H1 (cell line): ENCODE measurements at regions not wholly inside any gene's neighbourhood (a gene's known extent, or its start where the extent isn't known, plus 50 kb on each side); places are given as distances from the start of the nearest gene placed in this dataset.

Experiments
- CTCF ChIA-PET: fragments of 300-600 bp; sonication (Branson Sonifier 250); formaldehyde crosslinking; loops from one replicate; lab custom pipeline; 2021; ENCODE audit not compliant: partially characterized antibody; lab: Charles Lee
- POLR2A ChIA-PET: fragments of 300-600 bp; sonication (Branson Sonifier 250); formaldehyde crosslinking; loops from one replicate; lab custom pipeline; 2021; ENCODE audit warnings: inconsistent platforms; ENCODE audit not compliant: partially characterized antibody; lab: Charles Lee
- DNase-seq, 2 experiments: peaks; one replicate each; pipeline versions ENCODE4 v3.0.0 to v3.0.0-alpha.2; 2010 to 2022; ENCODE audit warnings: low spot score in 2 of 2, low read depth in 1 of 2, mixed read lengths in 1 of 2
- FAIRE-seq: peaks from 2 replicates; lab custom pipeline; 2011; peaks lifted over from hg19 to GRCh38; lab: Jason Lieb, UNC
- H2AFZ ChIP-seq: 2 replicates; pipeline ENCODE4 v1.8.1; 2012; ENCODE audit warnings: low read length, inconsistent platforms
- H2AK5ac ChIP-seq: 2 replicates; pipeline ENCODE4 v1.6.1; 2013; ENCODE audit warnings: low read depth, low read length
- H2BK120ac ChIP-seq: replicated peaks from 2 replicates; pipeline ENCODE3; 2013; ENCODE audit warnings: low read depth, low read length, inconsistent platforms
- H2BK12ac ChIP-seq: 2 replicates; pipeline ENCODE4 v1.6.1; 2013; ENCODE audit warnings: low read depth, low read length
- H2BK15ac ChIP-seq: 2 replicates; pipeline ENCODE4 v1.6.1; 2013; ENCODE audit warnings: low read length
- H2BK20ac ChIP-seq: 2 replicates; pipeline ENCODE4 v1.6.1; 2013; ENCODE audit warnings: low read length
- H2BK5ac ChIP-seq: 2 replicates; pipeline ENCODE4 v1.6.1; 2013; ENCODE audit warnings: low read depth, low read length
- H3K14ac ChIP-seq: 2 replicates; pipeline ENCODE4 v1.6.1; 2013; ENCODE audit warnings: inconsistent platforms; ENCODE audit not compliant: insufficient read length
- H3K18ac ChIP-seq: 2 replicates; pipeline ENCODE4 v1.6.1; 2013; ENCODE audit warnings: low read length; ENCODE audit errors: extremely low read depth
- H3K23ac ChIP-seq: 2 replicates; pipeline ENCODE4 v1.6.1; 2013; ENCODE audit warnings: inconsistent platforms; ENCODE audit not compliant: insufficient read length
- H3K23me2 ChIP-seq: 2 replicates; pipeline ENCODE4 v1.6.1; 2013; ENCODE audit warnings: low read depth, low read length
- H3K27ac ChIP-seq: 2 replicates; pipeline ENCODE4 v1.6.1; 2011; ENCODE audit warnings: low read depth, low read length, inconsistent platforms
- H3K27me3 ChIP-seq, 4 experiments: replicated peaks in 1 of 4; 1 replicate in 1 of 4; 2 replicates in 3 of 4; pipeline versions ENCODE4 v1.6.1 to v1.8.1; 2011 to 2013; ENCODE audit warnings: low read length in 3 of 4, mild to moderate bottlenecking in 3 of 4, inconsistent platforms in 2 of 4, mixed read lengths in 2 of 4, moderate library complexity in 1 of 4; ENCODE audit not compliant: control insufficient read depth in 3 of 4, insufficient read depth in 3 of 4; ENCODE audit errors: extremely low read depth in 1 of 4
- H3K36me3 ChIP-seq, 4 experiments: 2 replicates each; pipeline versions ENCODE4 v1.6.1 to v1.8.1; 2011 to 2013; ENCODE audit warnings: mild to moderate bottlenecking in 4 of 4, low read length in 3 of 4, moderate library complexity in 2 of 4, control low read depth in 1 of 4, inconsistent platforms in 1 of 4; ENCODE audit not compliant: insufficient read depth in 4 of 4, control insufficient read depth in 2 of 4
- H3K4ac ChIP-seq: replicated peaks from 2 replicates; pipeline ENCODE3; 2013; ENCODE audit warnings: low read length, low read depth, mixed read lengths, inconsistent platforms; ENCODE audit not compliant: insufficient read length
- H3K4me1 ChIP-seq, 4 experiments: replicated peaks in 1 of 4; 1 replicate in 1 of 4; 2 replicates in 3 of 4; pipeline versions ENCODE4 v1.6.1 to v1.8.1; 2011 to 2013; ENCODE audit warnings: low read length in 3 of 4, inconsistent platforms in 2 of 4, mixed read lengths in 1 of 4; ENCODE audit not compliant: insufficient read depth in 4 of 4, control insufficient read depth in 3 of 4
- H3K4me2 ChIP-seq, 2 experiments: 2 replicates each; pipeline versions ENCODE4 v1.6.1 to v1.8.1; 2011 to 2013; ENCODE audit warnings: low read depth in 2 of 2, low read length in 2 of 2, control low read depth in 1 of 2, inconsistent platforms in 1 of 2, mild to moderate bottlenecking in 1 of 2; ENCODE audit not compliant: insufficient read depth in 1 of 2
- H3K4me3 ChIP-seq, 4 experiments: fragments of 200-600, 300-600 bp in 1 of 4; sonication (generic), shearing (Covaris generic), sonication (Bioruptor Twin) in 1 of 4; 2 replicates each; pipeline versions ENCODE4 v1.5.1 to v1.8.1; 2011 to 2016; ENCODE audit warnings: low read length in 4 of 4, low read depth in 3 of 4, control low read depth in 2 of 4, inconsistent platforms in 2 of 4, mild to moderate bottlenecking in 2 of 4, mixed read lengths in 1 of 4, moderate library complexity in 1 of 4; ENCODE audit not compliant: insufficient read depth in 2 of 4; ENCODE audit errors: extremely low read depth in 1 of 4
- H3K56ac ChIP-seq: replicated peaks from 2 replicates; pipeline ENCODE3; 2013; ENCODE audit warnings: low read depth, mild to moderate bottlenecking, mixed read lengths, low read length, inconsistent platforms; ENCODE audit not compliant: insufficient read length
- H3K79me1 ChIP-seq: 2 replicates; pipeline ENCODE4 v1.6.1; 2013; ENCODE audit warnings: low read depth, low read length, control low read depth
- H3K79me2 ChIP-seq, 2 experiments: 2 replicates each; pipeline versions ENCODE4 v1.6.1 to v1.8.1; 2012 to 2013; ENCODE audit warnings: low read length in 2 of 2, mild to moderate bottlenecking in 2 of 2, inconsistent platforms in 1 of 2; ENCODE audit not compliant: insufficient read depth in 2 of 2, control insufficient read depth in 1 of 2
- H3K9ac ChIP-seq, 4 experiments: replicated peaks in 1 of 4; 1 replicate in 1 of 4; 2 replicates in 3 of 4; pipeline versions ENCODE4 v1.6.1 to v1.8.1; 2011 to 2013; ENCODE audit warnings: low read depth in 3 of 4, low read length in 3 of 4, control low read depth in 2 of 4, mild to moderate bottlenecking in 2 of 4, moderate library complexity in 2 of 4, inconsistent platforms in 1 of 4; ENCODE audit errors: extremely low read depth in 1 of 4
- H3K9me3 ChIP-seq, 2 experiments: 2 replicates each; pipeline versions ENCODE4 v1.6.1 to v1.8.1; 2012 to 2013; ENCODE audit warnings: mild to moderate bottlenecking in 2 of 2, moderate library complexity in 2 of 2, control low read depth in 1 of 2, inconsistent platforms in 1 of 2, low read depth in 1 of 2, low read length in 1 of 2, mixed read lengths in 1 of 2; ENCODE audit not compliant: insufficient read depth in 2 of 2
- H4K20me1 ChIP-seq, 2 experiments: replicated peaks in 1 of 2; 2 replicates each; pipeline versions ENCODE3 to v1.8.1; 2011 to 2013; ENCODE audit warnings: inconsistent platforms in 2 of 2, low read length in 2 of 2, mild to moderate bottlenecking in 1 of 2; ENCODE audit not compliant: insufficient read depth in 2 of 2, control insufficient read depth in 1 of 2
- H4K5ac ChIP-seq: 2 replicates; pipeline ENCODE4 v1.6.1; 2013; ENCODE audit warnings: low read length, low read depth, mixed read lengths, inconsistent platforms; ENCODE audit not compliant: insufficient read length
- H4K8ac ChIP-seq: 2 replicates; pipeline ENCODE4 v1.8.0; 2013; ENCODE audit warnings: mild to moderate bottlenecking, moderate library complexity, low read length, inconsistent platforms; ENCODE audit not compliant: insufficient read depth; ENCODE audit errors: extremely low read depth
- H4K91ac ChIP-seq: replicated peaks from 2 replicates; pipeline ENCODE3; 2013; ENCODE audit warnings: low read length, mixed read lengths, inconsistent platforms; ENCODE audit not compliant: insufficient read length
- ASH2L ChIP-seq: fragments of 200-600, 300-600 bp; sonication (generic); IDR thresholded peaks from one replicate; pipeline ENCODE4 v1.7.1; 2017; ENCODE audit warnings: low read length
- BRCA1 ChIP-seq: IDR thresholded peaks from 2 replicates; pipeline ENCODE4 v1.6.1; 2012; ENCODE audit warnings: low read depth, low read length, improper control_type of control experiment
- GTF2F1 ChIP-seq: IDR thresholded peaks from 2 replicates; pipeline ENCODE4 v1.6.1; 2012; ENCODE audit warnings: low read depth, low read length, improper control_type of control experiment, borderline replicate concordance
- NRF1 ChIP-seq: IDR thresholded peaks from 2 replicates; pipeline ENCODE4 v1.6.1; 2011; ENCODE audit warnings: mild to moderate bottlenecking, low read depth, low read length, improper control_type of control experiment
- RBBP5 ChIP-seq: IDR thresholded peaks from 2 replicates; pipeline ENCODE4 v1.7.1; 2012; ENCODE audit warnings: low read depth, mild to moderate bottlenecking, inconsistent platforms, low read length, moderate library complexity, borderline replicate concordance
- SIRT6 ChIP-seq: IDR thresholded peaks from one replicate; pipeline ENCODE4 v1.7.1; 2012; ENCODE audit warnings: low read length, inconsistent platforms
- SP1 ChIP-seq: IDR thresholded peaks from 2 replicates; pipeline ENCODE4 v1.6.1; 2011; ENCODE audit warnings: low read depth, low read length
- SP4 ChIP-seq: IDR thresholded peaks from 2 replicates; pipeline ENCODE4 v1.6.1; 2012; ENCODE audit warnings: low read length, inconsistent platforms
- TCF12 ChIP-seq: IDR thresholded peaks from 2 replicates; pipeline ENCODE4 v1.6.1; 2011; ENCODE audit warnings: low read depth, mild to moderate bottlenecking, low read length

DNA sequence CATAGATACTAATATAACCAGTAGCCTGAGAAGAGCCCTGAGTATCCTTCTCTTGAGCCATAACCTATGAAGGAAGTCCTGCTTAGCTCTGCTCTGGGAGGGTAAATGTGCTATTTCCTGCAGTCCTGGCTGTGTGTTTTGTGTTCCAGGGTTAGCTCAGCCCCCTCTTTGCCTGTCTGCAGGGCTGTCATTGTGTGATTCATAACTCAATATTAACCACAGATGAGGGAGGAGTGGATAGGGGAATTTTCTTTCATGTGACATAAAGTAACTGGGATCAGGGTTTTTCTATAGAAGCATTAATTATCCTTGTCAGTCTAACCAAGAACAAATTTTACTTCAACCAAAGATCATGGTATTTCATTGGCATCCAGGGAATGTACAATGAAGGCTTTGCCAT lies 183.3 kb upstream of the ZBTB20 start:
- Histone ChIP-seq H2BK15ac (no peak overlapping the region), H3K27ac (no peak overlapping the region), H4K91ac (no peak overlapping the region), H3K36me3 (no peaks in the 10 kb centered on the region), H3K4ac (no peak overlapping the region), H3K4me3 (no peak overlapping the region), H3K27me3 (no peaks in the 10 kb centered on the region), H4K20me1 (no peaks in the 10 kb centered on the region), H3K79me1 (no peaks in the 10 kb centered on the region), H2BK12ac (no peak overlapping the region), H3K23me2 (no peaks in the 10 kb centered on the region), H2AFZ (no peak overlapping the region), H2BK20ac (no peak overlapping the region), H3K18ac (no peak overlapping the region), H4K5ac (no peak overlapping the region), H2BK120ac (no peak overlapping the region), H3K4me2 (no peak overlapping the region), H3K4me1 (no peaks in the 10 kb centered on the region), H3K14ac (no peak overlapping the region), H3K23ac (no peak overlapping the region), H3K56ac (no peak overlapping the region), H3K9me3 (no peaks in the 10 kb centered on the region), H3K79me2 (no peaks in the 10 kb centered on the region), H2BK5ac (no peak overlapping the region), H2AK5ac (no peak overlapping the region), H3K9ac (no peak overlapping the region), H4K8ac (no peak overlapping the region)
- TF ChIP-seq SIRT6 (no peak), RBBP5 (no peak), ASH2L (no peak), SP4 (no peak), NRF1 (no peak), SP1 (no peak), GTF2F1 (no peak), BRCA1 (no peak), TCF12 (no peak)
- ChIA-PET CTCF (no interaction called here), POLR2A (no interaction called here)
- FAIRE-seq (no peak), DNase-seq (no peak)
